OCI-M1 (cell line): ENCODE measurements at regions not wholly inside any gene's neighbourhood (a gene's known extent, or its start where the extent isn't known, plus 50 kb on each side); places are given as distances from the start of the nearest gene placed in this dataset.
"Not testable (repeated sequence)": the region's sequence is repeated elsewhere in the genome, so short reads cannot be mapped to it uniquely, and the experiment has no call there.

Source experiments
- DNase-seq: peaks from one replicate; lab custom pipeline; 2025; lab: John Stamatoyannopoulos, UW

GRCh38 chr2:88802026-88802425 lies 110.6 kb downstream of the RPIA start:
- not testable (repeated sequence) for DNase-seq

- DNase-seq = no peak
Measured at GRCh38 chr2:88807237-88807962, 115.9 kb downstream of the RPIA start.

- DNase-seq = no peak
Measured at GRCh38 chr2:88808083-88808482, 116.6 kb downstream of the RPIA start.

- no peak for DNase-seq
Measured at GRCh38 chr2:88808652-88809051, 117.2 kb downstream of the RPIA start.

- no peak for DNase-seq
Measured at GRCh38 chr2:88809216-88809615, 117.7 kb downstream of the RPIA start.

- no peak for DNase-seq
Measured at GRCh38 chr2:88810017-88810416, 118.5 kb downstream of the RPIA start.

- no peak for DNase-seq
Measured at GRCh38 chr2:88810488-88810887, 119.0 kb downstream of the RPIA start.

GRCh38 chr2:88811233-88811632 lies 119.8 kb downstream of the RPIA start:
- no peak for DNase-seq

- no peak for DNase-seq
Measured at GRCh38 chr2:88811681-88812080, 120.2 kb downstream of the RPIA start.

- DNase-seq = no peak
Measured at GRCh38 chr2:88813612-88814011, 122.1 kb downstream of the RPIA start.

GRCh38 chr2:88815282-88815681 lies 123.8 kb downstream of the RPIA start:
- DNase-seq = no peak

GRCh38 chr2:88815697-88816096 lies 124.2 kb downstream of the RPIA start:
- no peak for DNase-seq

GRCh38 chr2:88818381-88818780 lies 126.9 kb downstream of the RPIA start:
- DNase-seq = no peak

GRCh38 chr2:88824951-88825350 lies 133.5 kb downstream of the RPIA start:
- DNase-seq = no peak

GRCh38 chr2:88826399-88826798 lies 134.9 kb downstream of the RPIA start:
- DNase-seq = no peak

- no peak for DNase-seq
Measured at GRCh38 chr2:88827821-88828220, 136.3 kb downstream of the RPIA start.

GRCh38 chr2:88828397-88829137 lies 137.1 kb downstream of the RPIA start:
- no peak for DNase-seq

GRCh38 chr2:88829607-88830463 lies 138.4 kb downstream of the RPIA start:
- DNase-seq = no peak

GRCh38 chr2:88831071-88831791 lies 139.8 kb downstream of the RPIA start:
- no peak for DNase-seq

GRCh38 chr2:88831792-88832248 lies 140.3 kb downstream of the RPIA start:
- peak; percentile 71 for DNase-seq

GRCh38 chr2:88832311-88832991 lies 141.0 kb downstream of the RPIA start:
- no peak for DNase-seq
